ENCODE measurements at regions not wholly inside any gene's neighbourhood (a gene's known extent, or its start where the extent isn't known, plus 50 kb on each side); places are given as distances from the start of the nearest gene placed in this dataset.

DNA sequence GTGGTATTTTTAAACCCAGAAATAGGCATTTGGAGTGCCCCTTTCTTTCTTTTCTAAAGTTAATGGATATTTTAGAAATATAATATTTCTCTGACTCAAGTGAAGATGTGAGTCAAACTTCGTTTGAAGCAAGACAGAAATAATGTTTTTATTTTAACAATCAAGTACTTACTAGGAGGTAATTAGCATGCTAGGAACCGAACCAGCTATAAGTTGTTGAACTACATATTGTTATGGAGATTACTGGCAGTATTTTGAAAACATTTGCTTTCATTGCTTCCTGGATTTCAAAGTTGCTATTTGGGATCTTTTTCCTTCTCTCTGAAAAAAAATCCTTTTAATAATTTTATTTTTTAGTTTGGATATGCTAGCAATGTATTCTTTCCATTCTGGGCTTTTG lies 225.2 kb downstream of the NEDD1 start:
- Histone ChIP-seq H3K9me3 (ENCODE audit: control insufficient read depth, insufficient read depth, low read length) (no peaks in the 10 kb centered on the region), H3K4me3 (ENCODE audit: low read depth, low read length) (no peak overlapping the region), H3K27me3 (ENCODE audit: control insufficient read depth, insufficient read depth, low read length) (no peaks in the 10 kb centered on the region), H3K4me1 (ENCODE audit: control insufficient read depth, insufficient read depth, low read length) (no peaks in the 10 kb centered on the region), H3K27ac (ENCODE audit: low read depth, low read length) (no peak overlapping the region), H3K36me3 (ENCODE audit: control insufficient read depth, insufficient read depth, low read length) (no peaks in the 10 kb centered on the region)
- DNase-seq (ENCODE audit: low read depth in 4 of 6, low spot score in 6 of 6) = no peak
- WGBS (ENCODE audit: insufficient coverage) = no CpG with 5 or more reads among the region's 2 CpGs

- Histone ChIP-seq H3K9me3 (ENCODE audit: control insufficient read depth, insufficient read depth, low read length) (no peaks in the 10 kb centered on the region), H3K27me3 (ENCODE audit: control insufficient read depth, insufficient read depth, low read length) (no peaks in the 10 kb centered on the region), H3K36me3 (ENCODE audit: control insufficient read depth, insufficient read depth, low read length) (no peaks in the 10 kb centered on the region), H3K4me3 (ENCODE audit: low read depth, low read length) (no peak overlapping the region), H3K27ac (ENCODE audit: low read depth, low read length) (no peak overlapping the region), H3K4me1 (ENCODE audit: control insufficient read depth, insufficient read depth, low read length) (no peaks in the 10 kb centered on the region)
- DNase-seq (ENCODE audit: low read depth in 4 of 6, low spot score in 6 of 6) = no peak
- no CpG with 5 or more reads among the region's 1 CpG for WGBS (ENCODE audit: insufficient coverage)
These were observed 227.4 kb downstream of the NEDD1 start for GRCh38 chr12:97134495-97134894.

DNA sequence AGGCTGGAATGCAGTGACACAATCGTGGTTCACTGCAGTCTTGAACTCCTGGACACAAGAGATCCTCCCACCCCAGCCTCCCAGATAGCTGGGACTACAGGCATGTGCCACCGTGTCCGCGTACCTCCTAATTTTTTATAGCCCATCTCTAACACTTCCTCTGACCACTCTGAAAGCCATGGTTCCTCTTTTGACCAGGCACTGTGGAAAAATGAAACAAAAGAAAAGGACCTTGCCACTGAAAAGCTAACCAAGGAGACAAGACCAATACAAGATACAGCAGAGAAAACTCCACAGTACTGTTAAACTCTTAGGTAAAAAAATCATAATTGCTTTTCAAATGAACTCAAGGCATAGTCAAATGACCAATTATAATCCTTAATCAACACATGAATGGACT lies 233.3 kb downstream of the NEDD1 start:
- no peaks in the 10 kb centered on the region for H3K9me3 ChIP-seq (ENCODE audit: control insufficient read depth, insufficient read depth, low read length)
- 84% methylated on average over 4 of the region's 4 CpGs for WGBS (ENCODE audit: insufficient coverage)
- no peak overlapping the region for H3K4me3 ChIP-seq (ENCODE audit: low read depth, low read length)
- H3K27me3 ChIP-seq (ENCODE audit: control insufficient read depth, insufficient read depth, low read length) = no peaks in the 10 kb centered on the region
- H3K27ac ChIP-seq (ENCODE audit: low read depth, low read length) = no peak overlapping the region
- no peaks in the 10 kb centered on the region for H3K36me3 ChIP-seq (ENCODE audit: control insufficient read depth, insufficient read depth, low read length)
- no peak for DNase-seq (ENCODE audit: low read depth in 4 of 6, low spot score in 6 of 6)
- peaks cover 3% of the 10 kb centered on the region for H3K4me1 ChIP-seq (ENCODE audit: control insufficient read depth, insufficient read depth, low read length)

DNA sequence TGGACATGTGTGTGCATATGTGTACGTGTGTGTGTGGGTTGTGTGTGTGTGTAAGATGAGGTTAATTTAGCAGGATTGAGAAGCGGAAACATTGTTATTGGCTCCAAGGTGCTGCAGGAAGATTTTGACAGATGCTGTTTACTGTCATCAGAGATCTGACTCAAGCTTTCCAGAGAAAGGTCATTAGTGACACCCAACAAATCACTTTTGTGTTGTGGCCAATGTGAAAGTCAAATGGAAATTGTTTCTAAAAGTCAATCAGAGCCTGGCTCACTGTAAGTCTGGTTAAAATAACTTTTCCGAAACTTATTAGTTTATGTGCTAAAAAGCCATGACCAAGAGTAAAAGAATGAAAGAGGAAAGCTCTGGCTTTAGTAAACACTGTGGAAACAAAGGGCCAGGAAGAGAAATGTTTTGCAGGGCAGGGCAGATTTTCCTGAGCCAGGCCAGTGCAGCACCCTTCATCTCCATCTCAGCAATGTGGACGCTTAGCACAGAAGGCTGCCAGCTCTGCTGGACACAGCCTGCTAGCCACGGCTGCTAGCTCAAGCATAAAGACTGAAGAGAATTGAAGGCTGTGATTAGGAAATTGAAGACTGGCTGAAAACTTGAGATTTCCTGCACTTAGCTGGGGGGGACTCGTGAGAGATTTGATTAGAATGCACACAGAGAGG lies 235.8 kb downstream of the NEDD1 start:
- Histone ChIP-seq H3K4me3 (ENCODE audit: low read depth, low read length) (no peak overlapping the region), H3K27ac (ENCODE audit: low read depth, low read length) (no peak overlapping the region), H3K27me3 (ENCODE audit: control insufficient read depth, insufficient read depth, low read length) (no peaks in the 10 kb centered on the region), H3K36me3 (ENCODE audit: control insufficient read depth, insufficient read depth, low read length) (no peaks in the 10 kb centered on the region), H3K9me3 (ENCODE audit: control insufficient read depth, insufficient read depth, low read length) (no peaks in the 10 kb centered on the region), H3K4me1 (ENCODE audit: control insufficient read depth, insufficient read depth, low read length) (peaks cover 3% of the 10 kb centered on the region)
- WGBS (ENCODE audit: insufficient coverage) = 38% methylated on average over 5 of the region's 6 CpGs
- peak in 2 of 6 donors; percentile 50 to 51 for DNase-seq (ENCODE audit: low read depth in 4 of 6, low spot score in 6 of 6)

- H3K27ac ChIP-seq (ENCODE audit: low read depth, low read length) = no peak overlapping the region
- no peaks in the 10 kb centered on the region for H3K4me1 ChIP-seq (ENCODE audit: control insufficient read depth, insufficient read depth, low read length)
- WGBS (ENCODE audit: insufficient coverage) = 70% methylated on average over 5 of the region's 9 CpGs
- H3K9me3 ChIP-seq (ENCODE audit: control insufficient read depth, insufficient read depth, low read length) = peaks cover 2% of the 10 kb centered on the region
- H3K27me3 ChIP-seq (ENCODE audit: control insufficient read depth, insufficient read depth, low read length) = no peaks in the 10 kb centered on the region
- H3K4me3 ChIP-seq (ENCODE audit: low read depth, low read length) = no peak overlapping the region
- peak in 2 of 6 donors; percentile 30 to 59 for DNase-seq (ENCODE audit: low read depth in 4 of 6, low spot score in 6 of 6)
- no peaks in the 10 kb centered on the region for H3K36me3 ChIP-seq (ENCODE audit: control insufficient read depth, insufficient read depth, low read length)
These were observed 242.0 kb downstream of the NEDD1 start for GRCh38 chr12:97148941-97149559.

DNA sequence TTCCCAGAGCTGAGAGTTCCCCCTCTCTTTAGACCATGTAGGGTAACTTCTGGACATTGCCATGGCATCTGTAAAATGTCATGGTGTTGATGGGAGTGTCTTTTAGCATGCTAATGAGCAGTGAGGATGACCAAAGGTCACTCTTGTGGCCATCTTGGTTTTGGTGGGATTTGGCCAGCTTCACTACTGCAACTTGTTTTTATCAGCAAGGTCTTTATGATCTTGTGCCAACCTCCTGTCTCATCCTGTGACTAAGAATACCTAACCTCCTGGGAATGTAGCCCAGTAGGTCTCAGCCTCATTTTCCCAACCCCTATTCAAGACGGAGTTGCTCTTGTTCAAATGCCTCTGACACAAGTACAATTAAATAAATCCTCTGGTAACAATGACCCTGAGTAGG lies 244.4 kb downstream of the NEDD1 start:
- H3K4me1 ChIP-seq (ENCODE audit: control insufficient read depth, insufficient read depth, low read length) = no peaks in the 10 kb centered on the region
- WGBS (ENCODE audit: insufficient coverage) = no CpG with 5 or more reads among the region's 1 CpG
- no peak for DNase-seq (ENCODE audit: low read depth in 4 of 6, low spot score in 6 of 6)

GRCh38 chr12:97159377-97159776 lies 252.3 kb downstream of the NEDD1 start:
- no peak overlapping the region for H3K27ac ChIP-seq (ENCODE audit: low read depth, low read length)
- 76% methylated on average over 4 of the region's 5 CpGs for WGBS (ENCODE audit: insufficient coverage)
- no peaks in the 10 kb centered on the region for H3K27me3 ChIP-seq (ENCODE audit: control insufficient read depth, insufficient read depth, low read length)
- H3K4me3 ChIP-seq (ENCODE audit: low read depth, low read length) = no peak overlapping the region
- H3K4me1 ChIP-seq (ENCODE audit: control insufficient read depth, insufficient read depth, low read length) = no peaks in the 10 kb centered on the region
- H3K9me3 ChIP-seq (ENCODE audit: control insufficient read depth, insufficient read depth, low read length) = no peaks in the 10 kb centered on the region
- H3K36me3 ChIP-seq (ENCODE audit: control insufficient read depth, insufficient read depth, low read length) = no peaks in the 10 kb centered on the region
- DNase-seq (ENCODE audit: low read depth in 4 of 6, low spot score in 6 of 6) = no peak

More for the DNA sequence above, 244.4 kb downstream of the NEDD1 start:
- no peaks in the 10 kb centered on the region for H3K36me3 ChIP-seq (ENCODE audit: control insufficient read depth, insufficient read depth, low read length)
- H3K27me3 ChIP-seq (ENCODE audit: control insufficient read depth, insufficient read depth, low read length) = no peaks in the 10 kb centered on the region
- H3K9me3 ChIP-seq (ENCODE audit: control insufficient read depth, insufficient read depth, low read length) = peaks cover 2% of the 10 kb centered on the region
- H3K27ac ChIP-seq (ENCODE audit: low read depth, low read length) = no peak overlapping the region
- H3K4me3 ChIP-seq (ENCODE audit: low read depth, low read length) = no peak overlapping the region

- Histone ChIP-seq H3K27ac (ENCODE audit: low read depth, low read length) (no peak overlapping the region), H3K4me3 (ENCODE audit: low read depth, low read length) (no peak overlapping the region), H3K9me3 (ENCODE audit: control insufficient read depth, insufficient read depth, low read length) (no peaks in the 10 kb centered on the region), H3K4me1 (ENCODE audit: control insufficient read depth, insufficient read depth, low read length) (no peaks in the 10 kb centered on the region), H3K36me3 (ENCODE audit: control insufficient read depth, insufficient read depth, low read length) (no peaks in the 10 kb centered on the region), H3K27me3 (ENCODE audit: control insufficient read depth, insufficient read depth, low read length) (no peaks in the 10 kb centered on the region)
- no peak for DNase-seq (ENCODE audit: low read depth in 4 of 6, low spot score in 6 of 6)
- no CpG with 5 or more reads among the region's 2 CpGs for WGBS (ENCODE audit: insufficient coverage)
These were observed 253.2 kb downstream of the NEDD1 start for GRCh38 chr12:97160277-97160676.

GRCh38 chr12:97162173-97162572 lies 255.1 kb downstream of the NEDD1 start:
- WGBS (ENCODE audit: insufficient coverage) = no CpG with 5 or more reads among the region's 1 CpG
- no peak overlapping the region for H3K4me3 ChIP-seq (ENCODE audit: low read depth, low read length)
- H3K27me3 ChIP-seq (ENCODE audit: control insufficient read depth, insufficient read depth, low read length) = no peaks in the 10 kb centered on the region
- no peak for DNase-seq (ENCODE audit: low read depth in 4 of 6, low spot score in 6 of 6)
- no peaks in the 10 kb centered on the region for H3K36me3 ChIP-seq (ENCODE audit: control insufficient read depth, insufficient read depth, low read length)
- H3K27ac ChIP-seq (ENCODE audit: low read depth, low read length) = no peak overlapping the region
- H3K4me1 ChIP-seq (ENCODE audit: control insufficient read depth, insufficient read depth, low read length) = no peaks in the 10 kb centered on the region
- no peaks in the 10 kb centered on the region for H3K9me3 ChIP-seq (ENCODE audit: control insufficient read depth, insufficient read depth, low read length)

GRCh38 chr12:97164936-97165335 lies 257.9 kb downstream of the NEDD1 start:
- no peaks in the 10 kb centered on the region for H3K27me3 ChIP-seq (ENCODE audit: control insufficient read depth, insufficient read depth, low read length)
- no peaks in the 10 kb centered on the region for H3K4me1 ChIP-seq (ENCODE audit: control insufficient read depth, insufficient read depth, low read length)
- H3K27ac ChIP-seq (ENCODE audit: low read depth, low read length) = no peak overlapping the region
- no peak overlapping the region for H3K4me3 ChIP-seq (ENCODE audit: low read depth, low read length)
- no peaks in the 10 kb centered on the region for H3K9me3 ChIP-seq (ENCODE audit: control insufficient read depth, insufficient read depth, low read length)
- WGBS (ENCODE audit: insufficient coverage) = 80% methylated on average over 1 of the region's 3 CpGs
- H3K36me3 ChIP-seq (ENCODE audit: control insufficient read depth, insufficient read depth, low read length) = no peaks in the 10 kb centered on the region
- DNase-seq (ENCODE audit: low read depth in 4 of 6, low spot score in 6 of 6) = no peak
